ENCODE measurements at regions not wholly inside any gene's neighbourhood (a gene's known extent, or its start where the extent isn't known, plus 50 kb on each side); places are given as distances from the start of the nearest gene placed in this dataset.

DNA sequence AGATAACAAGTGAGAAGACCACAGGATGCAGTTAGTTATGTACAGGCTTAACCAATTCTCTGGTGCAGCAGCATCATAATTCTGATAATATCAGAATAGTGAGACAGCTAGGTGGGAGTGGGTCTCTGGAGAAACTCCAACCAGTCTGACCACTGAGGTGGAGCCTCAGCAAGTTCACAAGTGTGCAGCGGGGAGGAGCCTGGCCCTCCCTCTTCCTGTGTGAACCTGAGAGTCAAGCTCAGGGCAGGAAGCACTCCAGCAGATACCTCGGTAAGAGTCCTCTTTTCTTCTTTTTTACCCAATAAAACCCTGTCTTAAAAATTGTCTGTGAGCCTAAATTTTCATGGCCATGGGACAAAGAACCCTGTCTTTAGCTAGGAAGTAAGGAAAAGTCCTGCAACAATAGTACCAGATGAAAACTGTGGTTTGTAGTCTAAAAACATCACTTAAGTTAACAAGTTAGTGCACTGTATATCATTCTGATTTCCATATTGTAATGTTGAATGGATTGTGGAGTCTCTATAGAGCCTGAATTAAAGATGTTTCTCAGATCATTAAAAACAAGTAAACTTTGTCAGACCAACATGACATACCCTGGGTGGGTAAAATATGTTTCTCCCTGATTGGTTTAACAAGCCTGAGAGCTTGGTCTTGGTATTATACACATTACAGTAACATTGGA, 370.8 kb downstream of the TMEM182 start:
- TF ChIP-seq, protein P1, sequence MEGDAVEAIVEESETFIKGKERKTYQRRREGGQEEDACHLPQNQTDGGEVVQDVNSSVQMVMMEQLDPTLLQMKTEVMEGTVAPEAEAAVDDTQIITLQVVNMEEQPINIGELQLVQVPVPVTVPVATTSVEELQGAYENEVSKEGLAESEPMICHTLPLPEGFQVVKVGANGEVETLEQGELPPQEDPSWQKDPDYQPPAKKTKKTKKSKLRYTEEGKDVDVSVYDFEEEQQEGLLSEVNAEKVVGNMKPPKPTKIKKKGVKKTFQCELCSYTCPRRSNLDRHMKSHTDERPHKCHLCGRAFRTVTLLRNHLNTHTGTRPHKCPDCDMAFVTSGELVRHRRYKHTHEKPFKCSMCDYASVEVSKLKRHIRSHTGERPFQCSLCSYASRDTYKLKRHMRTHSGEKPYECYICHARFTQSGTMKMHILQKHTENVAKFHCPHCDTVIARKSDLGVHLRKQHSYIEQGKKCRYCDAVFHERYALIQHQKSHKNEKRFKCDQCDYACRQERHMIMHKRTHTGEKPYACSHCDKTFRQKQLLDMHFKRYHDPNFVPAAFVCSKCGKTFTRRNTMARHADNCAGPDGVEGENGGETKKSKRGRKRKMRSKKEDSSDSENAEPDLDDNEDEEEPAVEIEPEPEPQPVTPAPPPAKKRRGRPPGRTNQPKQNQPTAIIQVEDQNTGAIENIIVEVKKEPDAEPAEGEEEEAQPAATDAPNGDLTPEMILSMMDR (conservative IDR thresholded peaks at IDR 0.05; ENCODE audit: low read depth, low read length): no peak
- no peak for TF ChIP-seq EZH2 (IDR thresholded peaks at IDR 0.05; ENCODE audit: borderline replicate concordance, low read depth, low read length, poor library complexity, severe bottlenecking)
